ENCODE measurements at regions not wholly inside any gene's neighbourhood (a gene's known extent, or its start where the extent isn't known, plus 50 kb on each side); places are given as distances from the start of the nearest gene placed in this dataset.

DNA sequence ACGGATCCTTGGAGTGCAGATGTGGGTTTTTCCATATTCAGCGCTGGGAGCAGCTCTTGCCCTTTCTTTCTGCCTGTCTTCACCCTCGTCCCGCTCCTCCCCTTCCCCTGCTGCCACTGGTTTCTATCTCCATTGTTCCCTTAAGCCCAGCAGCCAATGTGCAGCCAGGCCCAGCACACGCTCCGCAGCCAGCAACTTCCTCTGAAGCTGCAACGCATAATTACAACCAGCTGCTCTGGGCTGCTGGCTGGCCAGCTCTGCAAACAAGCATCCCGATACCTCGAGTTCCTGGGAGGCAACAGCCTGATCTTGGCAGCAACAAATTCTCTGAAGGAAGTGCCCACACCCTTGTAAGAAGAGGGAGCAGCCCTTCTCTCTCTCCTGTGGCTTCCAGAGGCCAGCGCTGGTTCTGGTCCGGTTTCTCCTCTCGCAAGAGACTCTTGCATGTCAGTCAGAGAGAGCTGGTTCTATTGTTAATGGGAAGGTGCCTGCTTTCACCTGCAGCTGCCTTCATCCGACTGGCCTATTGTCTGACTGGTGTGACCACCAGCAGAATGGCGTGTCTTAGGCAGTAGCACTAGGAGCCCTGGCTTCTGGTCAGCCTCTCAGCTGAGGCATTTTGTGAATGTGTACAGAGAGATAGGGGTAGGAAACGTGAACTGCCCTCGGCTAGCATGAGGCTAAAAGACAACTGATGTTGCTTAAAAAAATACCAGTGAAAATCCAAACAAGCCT, 83.8 kb upstream of the MAML3 start (continued):
- TF ChIP-seq, protein P1, sequence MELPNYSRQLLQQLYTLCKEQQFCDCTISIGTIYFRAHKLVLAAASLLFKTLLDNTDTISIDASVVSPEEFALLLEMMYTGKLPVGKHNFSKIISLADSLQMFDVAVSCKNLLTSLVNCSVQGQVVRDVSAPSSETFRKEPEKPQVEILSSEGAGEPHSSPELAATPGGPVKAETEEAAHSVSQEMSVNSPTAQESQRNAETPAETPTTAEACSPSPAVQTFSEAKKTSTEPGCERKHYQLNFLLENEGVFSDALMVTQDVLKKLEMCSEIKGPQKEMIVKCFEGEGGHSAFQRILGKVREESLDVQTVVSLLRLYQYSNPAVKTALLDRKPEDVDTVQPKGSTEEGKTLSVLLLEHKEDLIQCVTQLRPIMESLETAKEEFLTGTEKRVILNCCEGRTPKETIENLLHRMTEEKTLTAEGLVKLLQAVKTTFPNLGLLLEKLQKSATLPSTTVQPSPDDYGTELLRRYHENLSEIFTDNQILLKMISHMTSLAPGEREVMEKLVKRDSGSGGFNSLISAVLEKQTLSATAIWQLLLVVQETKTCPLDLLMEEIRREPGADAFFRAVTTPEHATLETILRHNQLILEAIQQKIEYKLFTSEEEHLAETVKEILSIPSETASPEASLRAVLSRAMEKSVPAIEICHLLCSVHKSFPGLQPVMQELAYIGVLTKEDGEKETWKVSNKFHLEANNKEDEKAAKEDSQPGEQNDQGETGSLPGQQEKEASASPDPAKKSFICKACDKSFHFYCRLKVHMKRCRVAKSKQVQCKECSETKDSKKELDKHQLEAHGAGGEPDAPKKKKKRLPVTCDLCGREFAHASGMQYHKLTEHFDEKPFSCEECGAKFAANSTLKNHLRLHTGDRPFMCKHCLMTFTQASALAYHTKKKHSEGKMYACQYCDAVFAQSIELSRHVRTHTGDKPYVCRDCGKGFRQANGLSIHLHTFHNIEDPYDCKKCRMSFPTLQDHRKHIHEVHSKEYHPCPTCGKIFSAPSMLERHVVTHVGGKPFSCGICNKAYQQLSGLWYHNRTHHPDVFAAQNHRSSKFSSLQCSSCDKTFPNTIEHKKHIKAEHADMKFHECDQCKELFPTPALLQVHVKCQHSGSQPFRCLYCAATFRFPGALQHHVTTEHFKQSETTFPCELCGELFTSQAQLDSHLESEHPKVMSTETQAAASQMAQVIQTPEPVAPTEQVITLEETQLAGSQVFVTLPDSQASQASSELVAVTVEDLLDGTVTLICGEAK (IDR thresholded peaks at IDR 0.05; ENCODE audit: borderline replicate concordance): no peak
- TF ChIP-seq CHD4 (IDR thresholded peaks at IDR 0.05) (no peak), CEBPB (IDR thresholded peaks at IDR 0.05; ENCODE audit: borderline replicate concordance in 1 of 2, low read depth in 2 of 2, low read length in 2 of 2) (no peak), ZNF274 (IDR thresholded peaks at IDR 0.05; ENCODE audit: insufficient read depth, insufficient read length) (no peak), SUZ12 (IDR thresholded peaks at IDR 0.05; ENCODE audit: unreplicated experiment) (no peak), NR2C1 (IDR thresholded peaks at IDR 0.05) (no peak), POLR2AphosphoS5 (IDR thresholded peaks at IDR 0.05; ENCODE audit: low read length) (no peak), JUND (IDR thresholded peaks at IDR 0.05; ENCODE audit: low read depth, low read length) (no peak), RELB (IDR thresholded peaks at IDR 0.05; ENCODE audit: low read depth) (no peak), CHD1 (IDR thresholded peaks at IDR 0.05; ENCODE audit: low read depth, low read length) (no peak)
- TF ChIP-seq, protein P2, sequence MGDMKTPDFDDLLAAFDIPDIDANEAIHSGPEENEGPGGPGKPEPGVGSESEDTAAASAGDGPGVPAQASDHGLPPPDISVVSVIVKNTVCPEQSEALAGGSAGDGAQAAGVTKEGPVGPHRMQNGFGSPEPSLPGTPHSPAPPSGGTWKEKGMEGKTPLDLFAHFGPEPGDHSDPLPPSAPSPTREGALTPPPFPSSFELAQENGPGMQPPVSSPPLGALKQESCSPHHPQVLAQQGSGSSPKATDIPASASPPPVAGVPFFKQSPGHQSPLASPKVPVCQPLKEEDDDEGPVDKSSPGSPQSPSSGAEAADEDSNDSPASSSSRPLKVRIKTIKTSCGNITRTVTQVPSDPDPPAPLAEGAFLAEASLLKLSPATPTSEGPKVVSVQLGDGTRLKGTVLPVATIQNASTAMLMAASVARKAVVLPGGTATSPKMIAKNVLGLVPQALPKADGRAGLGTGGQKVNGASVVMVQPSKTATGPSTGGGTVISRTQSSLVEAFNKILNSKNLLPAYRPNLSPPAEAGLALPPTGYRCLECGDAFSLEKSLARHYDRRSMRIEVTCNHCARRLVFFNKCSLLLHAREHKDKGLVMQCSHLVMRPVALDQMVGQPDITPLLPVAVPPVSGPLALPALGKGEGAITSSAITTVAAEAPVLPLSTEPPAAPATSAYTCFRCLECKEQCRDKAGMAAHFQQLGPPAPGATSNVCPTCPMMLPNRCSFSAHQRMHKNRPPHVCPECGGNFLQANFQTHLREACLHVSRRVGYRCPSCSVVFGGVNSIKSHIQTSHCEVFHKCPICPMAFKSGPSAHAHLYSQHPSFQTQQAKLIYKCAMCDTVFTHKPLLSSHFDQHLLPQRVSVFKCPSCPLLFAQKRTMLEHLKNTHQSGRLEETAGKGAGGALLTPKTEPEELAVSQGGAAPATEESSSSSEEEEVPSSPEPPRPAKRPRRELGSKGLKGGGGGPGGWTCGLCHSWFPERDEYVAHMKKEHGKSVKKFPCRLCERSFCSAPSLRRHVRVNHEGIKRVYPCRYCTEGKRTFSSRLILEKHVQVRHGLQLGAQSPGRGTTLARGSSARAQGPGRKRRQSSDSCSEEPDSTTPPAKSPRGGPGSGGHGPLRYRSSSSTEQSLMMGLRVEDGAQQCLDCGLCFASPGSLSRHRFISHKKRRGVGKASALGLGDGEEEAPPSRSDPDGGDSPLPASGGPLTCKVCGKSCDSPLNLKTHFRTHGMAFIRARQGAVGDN (IDR thresholded peaks at IDR 0.05): no peak

All from GM12878 (cell line).